KMS-11 (cell line): ENCODE measurements at regions not wholly inside any gene's neighbourhood (a gene's known extent, or its start where the extent isn't known, plus 50 kb on each side); places are given as distances from the start of the nearest gene placed in this dataset.

ENCODE experiments used
- H2AFZ ChIP-seq: fragments of 200-600 bp; sonication (generic); 2 replicates; pipeline ENCODE4 v1.6.1; 2016; ENCODE audit warnings: antibody characterized with exemption, mixed run types, low read depth
- H3K27ac ChIP-seq: fragments of 200-600 bp; sonication (generic); 2 replicates; pipeline ENCODE4 v1.6.1; 2016; ENCODE audit warnings: mild to moderate bottlenecking, mixed run types
- H3K27me3 ChIP-seq: fragments of 200-600 bp; sonication (generic); 2 replicates; pipeline ENCODE4 v1.6.1; 2017; ENCODE audit warnings: mild to moderate bottlenecking, low read depth, mixed run types, moderate library complexity; ENCODE audit not compliant: insufficient read depth
- H3K36me3 ChIP-seq: fragments of 200-600 bp; sonication (generic); 2 replicates; pipeline ENCODE4 v1.6.1; 2017; ENCODE audit warnings: mild to moderate bottlenecking, mixed run types; ENCODE audit not compliant: insufficient read depth
- H3K4me1 ChIP-seq: fragments of 200-600 bp; sonication (generic); 2 replicates; pipeline ENCODE4 v1.6.1; 2016; ENCODE audit warnings: mild to moderate bottlenecking, low read depth, mixed run types; ENCODE audit not compliant: poor library complexity, severe bottlenecking
- H3K4me2 ChIP-seq: fragments of 200-600 bp; sonication (generic); 2 replicates; pipeline ENCODE4 v1.7.0; 2016; ENCODE audit warnings: mild to moderate bottlenecking, mixed run types
- H3K4me3 ChIP-seq: fragments of 200-600 bp; sonication (generic); IDR thresholded peaks from 2 replicates; pipeline ENCODE4 v1.6.1; 2017; ENCODE audit warnings: low read depth, low read length, mixed read lengths; ENCODE audit not compliant: insufficient read depth
- H3K79me2 ChIP-seq: fragments of 200-600 bp; sonication (generic); 2 replicates; pipeline ENCODE4 v1.6.1; 2016; ENCODE audit warnings: low read depth, mixed run types; ENCODE audit not compliant: insufficient read depth
- H3K9ac ChIP-seq: fragments of 200-600 bp; sonication (generic); 2 replicates; pipeline ENCODE4 v1.6.1; 2016; ENCODE audit warnings: mild to moderate bottlenecking, mixed run types
- H4K20me1 ChIP-seq: fragments of 200-600 bp; sonication (generic); 2 replicates; pipeline ENCODE4 v1.6.1; 2016; ENCODE audit warnings: mild to moderate bottlenecking, mixed run types; ENCODE audit not compliant: insufficient read depth
- CTCF ChIP-seq: fragments of 200-600 bp; sonication (generic); conservative IDR thresholded peaks from 2 replicates; pipeline ENCODE4 v1.6.1; 2017; ENCODE audit warnings: low read depth, mild to moderate bottlenecking, antibody characterized with exemption, low read length, moderate library complexity, mixed read lengths

- H3K79me2 ChIP-seq = no peaks in the 10 kb centered on the region
- H3K27ac ChIP-seq = no peak overlapping the region
- H3K36me3 ChIP-seq = no peaks in the 10 kb centered on the region
- H3K27me3 ChIP-seq = no peaks in the 10 kb centered on the region
- no peak overlapping the region for H3K4me2 ChIP-seq
- no peaks in the 10 kb centered on the region for H4K20me1 ChIP-seq
- H3K4me1 ChIP-seq = no peaks in the 10 kb centered on the region
- H3K9ac ChIP-seq = no peak overlapping the region
- no peak overlapping the region for H2AFZ ChIP-seq
- no peak overlapping the region for H3K4me3 ChIP-seq
- no peak for TF ChIP-seq CTCF
These were observed 477.4 kb upstream of the CCL2 start for GRCh38 chr17:33777674-33778073.

GRCh38 chr17:33778505-33779233 lies 476.4 kb upstream of the CCL2 start:
- Histone ChIP-seq H3K4me2 (no peak overlapping the region), H3K79me2 (no peaks in the 10 kb centered on the region)

DNA sequence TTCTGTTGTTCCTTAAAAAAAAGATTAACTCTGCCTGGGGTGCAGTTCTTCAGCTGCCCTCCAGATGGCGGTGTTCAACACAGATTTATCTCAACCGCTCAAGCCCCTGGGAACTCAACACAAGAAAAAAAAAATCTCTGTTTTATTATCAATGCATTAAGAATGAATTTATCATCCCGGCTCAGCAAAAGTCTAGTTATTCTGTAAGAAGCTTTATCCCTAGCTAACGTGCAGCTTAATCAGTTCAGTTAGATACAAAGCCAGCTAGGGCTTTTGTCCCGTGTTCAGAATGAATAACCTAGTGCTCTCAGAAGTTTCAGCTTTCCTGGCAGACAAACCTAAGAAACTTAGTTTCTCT lies 475.9 kb upstream of the CCL2 start:
- no peak overlapping the region for H3K4me3 ChIP-seq
- H3K27ac ChIP-seq = no peak overlapping the region
- H3K9ac ChIP-seq = no peak overlapping the region
- no peak overlapping the region for H2AFZ ChIP-seq
- H3K79me2 ChIP-seq = no peaks in the 10 kb centered on the region
- H3K36me3 ChIP-seq = no peaks in the 10 kb centered on the region
- TF ChIP-seq CTCF = peak; percentile 100
- H3K4me2 ChIP-seq = no peak overlapping the region
- no peaks in the 10 kb centered on the region for H3K4me1 ChIP-seq
- no peaks in the 10 kb centered on the region for H3K27me3 ChIP-seq
- no peaks in the 10 kb centered on the region for H4K20me1 ChIP-seq

More at GRCh38 chr17:33778505-33779233, 476.4 kb upstream of the CCL2 start:
- Histone ChIP-seq H3K9ac (no peak overlapping the region), H3K36me3 (no peaks in the 10 kb centered on the region), H3K4me1 (no peaks in the 10 kb centered on the region), H4K20me1 (no peaks in the 10 kb centered on the region), H3K27ac (no peak overlapping the region), H2AFZ (no peak overlapping the region), H3K4me3 (no peak overlapping the region), H3K27me3 (no peaks in the 10 kb centered on the region)
- TF ChIP-seq CTCF = no peak

GRCh38 chr17:33785281-33785680 lies 469.8 kb upstream of the CCL2 start:
- Histone ChIP-seq H4K20me1 (no peaks in the 10 kb centered on the region), H3K36me3 (no peaks in the 10 kb centered on the region), H3K27me3 (no peaks in the 10 kb centered on the region), H2AFZ (no peak overlapping the region), H3K4me2 (no peak overlapping the region), H3K79me2 (no peaks in the 10 kb centered on the region), H3K4me3 (no peak overlapping the region), H3K4me1 (no peaks in the 10 kb centered on the region), H3K9ac (no peak overlapping the region), H3K27ac (no peak overlapping the region)
- no peak for TF ChIP-seq CTCF
